Amniotic epithelial cell (primary cell): ENCODE measurements at regions not wholly inside any gene's neighbourhood (a gene's known extent, or its start where the extent isn't known, plus 50 kb on each side); places are given as distances from the start of the nearest gene placed in this dataset.

Source experiments
- DNase-seq: peaks from one replicate; pipeline ENCODE4 v3.0.0-alpha.2; 2010; ENCODE audit warnings: low read depth

DNA sequence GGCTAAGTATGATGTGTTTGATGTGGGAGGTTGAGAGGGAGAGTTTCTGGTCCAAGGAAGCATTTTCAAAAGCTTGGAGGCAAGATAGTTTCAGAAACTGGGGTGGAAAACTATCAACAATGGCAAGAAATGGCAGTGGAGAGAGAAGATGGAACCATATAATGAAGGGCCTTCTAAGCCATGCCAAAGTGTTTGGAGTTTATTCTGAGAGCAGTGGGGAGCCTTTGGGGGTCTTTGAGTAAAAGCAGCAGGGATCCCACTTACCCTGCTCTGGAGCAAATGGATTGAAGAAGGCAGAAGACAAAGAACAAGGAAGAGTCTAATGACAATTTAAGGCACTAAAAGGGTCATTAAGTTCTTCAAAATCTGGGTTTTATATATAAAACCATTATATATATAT is 538.9 kb downstream of the UTRN start:
- DNase-seq, result no peak

GRCh38 chr6:144834426-144835038 is 549.4 kb downstream of the UTRN start:
- peak; percentile 8 for DNase-seq

DNA sequence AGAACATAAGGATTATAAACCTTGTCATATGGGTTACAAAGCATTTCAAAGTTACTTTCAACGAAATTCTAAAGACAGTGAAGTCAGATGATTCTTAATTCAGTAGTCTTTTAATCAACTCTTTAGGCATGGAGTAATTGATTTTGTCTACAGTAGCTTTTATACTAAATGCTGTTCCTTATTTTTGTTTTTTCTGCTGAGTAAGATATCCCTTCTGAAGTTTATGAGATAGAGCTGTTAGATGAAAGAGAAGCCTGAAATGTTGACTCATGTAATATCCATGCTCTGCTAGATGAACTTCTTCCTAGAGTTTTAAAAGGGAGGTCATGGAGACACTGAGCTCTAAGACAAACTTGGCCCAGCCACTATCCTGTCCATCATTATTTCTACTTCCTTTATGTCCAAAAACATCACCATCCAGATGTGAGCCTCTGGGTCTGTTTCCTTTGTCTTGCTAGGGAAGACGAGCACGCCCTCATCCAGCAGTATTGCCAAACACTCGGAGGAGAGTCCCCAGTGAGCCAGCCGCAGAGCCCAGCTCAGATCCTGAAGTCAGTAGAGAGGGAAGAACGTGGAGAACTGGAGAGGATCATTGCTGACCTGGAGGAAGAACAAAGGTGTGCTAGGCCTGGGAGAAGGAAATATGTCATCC is 550.3 kb downstream of the UTRN start:
- DNase-seq, result no peak

GRCh38 chr6:144840619-144841018 is 555.5 kb downstream of the UTRN start:
- DNase-seq, result no peak

- DNase-seq, result no peak
These were observed 558.6 kb downstream of the UTRN start for GRCh38 chr6:144843701-144844100.

DNA sequence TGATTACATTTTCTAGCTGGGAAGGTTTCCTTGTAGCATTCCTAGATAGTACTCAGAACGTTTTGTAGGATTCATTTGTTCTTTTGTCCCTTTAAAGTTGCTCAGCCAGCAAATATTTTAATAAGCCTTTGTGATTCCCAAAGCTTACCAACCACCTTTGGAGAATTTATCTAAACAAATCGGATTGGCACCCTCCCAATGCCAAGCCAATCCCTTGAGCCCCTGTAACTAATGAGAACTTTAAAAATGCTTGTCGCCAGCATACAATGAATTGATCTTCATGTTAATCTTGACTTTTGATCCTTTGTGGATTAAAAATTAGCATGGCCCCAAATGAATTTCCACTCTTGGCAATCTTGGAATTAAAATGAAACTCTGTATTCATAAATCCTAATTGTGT is 559.5 kb downstream of the UTRN start:
- no peak for DNase-seq

DNA sequence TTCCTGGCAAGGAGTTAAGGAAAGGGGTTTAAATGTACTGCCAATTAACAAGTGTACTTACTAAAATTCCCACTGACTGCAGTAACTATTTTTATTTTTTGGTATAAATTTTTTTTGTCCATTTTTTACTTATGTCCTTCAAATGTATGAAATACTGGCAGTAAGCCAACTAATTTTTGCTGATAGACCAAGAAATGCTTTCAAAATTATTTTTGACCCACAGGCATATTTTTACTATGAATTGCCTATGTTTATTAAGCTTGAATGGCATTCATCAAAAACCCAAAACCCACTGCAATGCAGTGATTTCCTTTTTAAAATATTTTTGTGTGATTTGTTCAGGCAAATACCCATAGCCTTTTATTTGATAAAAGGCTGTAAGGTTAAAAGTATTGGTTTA is 560.1 kb downstream of the UTRN start:
- peak; percentile 15 for DNase-seq

- peak; percentile 6 for DNase-seq
These were observed 562.8 kb downstream of the UTRN start for GRCh38 chr6:144847916-144848315.

DNA sequence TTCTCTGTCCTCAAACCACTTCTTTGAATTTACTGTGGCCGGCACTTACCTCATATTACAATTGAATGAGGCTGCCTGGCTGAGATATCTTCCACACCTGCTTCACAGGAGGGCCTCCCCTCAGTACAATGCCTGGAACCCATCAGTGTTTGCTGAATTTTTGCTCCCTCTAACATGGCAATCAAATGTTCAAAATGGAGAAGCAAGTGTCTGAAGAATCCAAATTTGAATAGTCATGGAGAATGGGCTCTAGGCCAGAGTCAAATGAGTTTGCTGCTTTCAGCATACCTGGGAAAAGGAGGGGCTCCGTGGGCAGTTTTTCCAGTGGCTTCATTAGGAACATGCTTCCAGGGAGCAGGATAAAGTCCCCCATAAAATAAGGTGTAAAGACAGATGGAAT is 564.8 kb downstream of the UTRN start:
- no peak for DNase-seq

DNA sequence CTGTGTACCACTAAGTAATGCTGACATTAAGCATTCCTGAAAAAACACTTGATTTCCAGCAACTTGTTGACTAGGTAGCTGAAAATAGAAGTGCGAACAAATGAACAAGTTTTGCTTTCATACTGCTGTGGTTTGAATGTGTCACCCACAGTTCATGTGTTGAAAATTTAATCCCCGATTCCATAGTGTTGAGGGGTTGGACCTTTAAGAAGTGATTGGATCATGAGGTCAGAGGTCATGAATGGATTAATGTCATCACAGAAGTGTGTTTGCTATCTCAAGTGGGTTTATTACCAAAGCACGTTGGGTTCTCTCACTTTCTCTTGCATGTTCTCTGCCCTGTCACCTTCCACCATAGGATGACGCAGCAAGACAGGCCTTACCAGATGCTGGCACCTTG is 568.5 kb downstream of the UTRN start:
- no peak for DNase-seq

- DNase-seq, result no peak
These were observed 569.5 kb downstream of the UTRN start for GRCh38 chr6:144854654-144855053.

DNA sequence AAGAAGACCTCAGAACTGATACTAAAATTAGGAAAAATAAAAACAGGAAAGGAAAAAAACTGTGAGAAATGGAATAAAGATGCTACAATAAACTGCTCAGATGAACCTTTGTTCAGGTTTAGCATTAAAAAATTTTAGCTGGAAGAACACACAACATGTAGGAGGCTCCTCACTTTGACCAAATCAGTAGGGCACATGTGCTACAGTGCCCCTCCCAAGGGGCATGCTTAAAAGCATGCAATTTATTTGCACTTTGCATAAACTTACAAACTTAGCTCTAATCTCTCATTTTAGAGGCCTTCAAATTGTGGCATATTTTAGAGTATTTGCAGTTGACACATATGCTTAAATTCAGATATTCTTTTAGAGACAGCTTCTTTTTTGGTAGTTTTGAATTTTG is 570.2 kb downstream of the UTRN start:
- DNase-seq, result no peak

DNA sequence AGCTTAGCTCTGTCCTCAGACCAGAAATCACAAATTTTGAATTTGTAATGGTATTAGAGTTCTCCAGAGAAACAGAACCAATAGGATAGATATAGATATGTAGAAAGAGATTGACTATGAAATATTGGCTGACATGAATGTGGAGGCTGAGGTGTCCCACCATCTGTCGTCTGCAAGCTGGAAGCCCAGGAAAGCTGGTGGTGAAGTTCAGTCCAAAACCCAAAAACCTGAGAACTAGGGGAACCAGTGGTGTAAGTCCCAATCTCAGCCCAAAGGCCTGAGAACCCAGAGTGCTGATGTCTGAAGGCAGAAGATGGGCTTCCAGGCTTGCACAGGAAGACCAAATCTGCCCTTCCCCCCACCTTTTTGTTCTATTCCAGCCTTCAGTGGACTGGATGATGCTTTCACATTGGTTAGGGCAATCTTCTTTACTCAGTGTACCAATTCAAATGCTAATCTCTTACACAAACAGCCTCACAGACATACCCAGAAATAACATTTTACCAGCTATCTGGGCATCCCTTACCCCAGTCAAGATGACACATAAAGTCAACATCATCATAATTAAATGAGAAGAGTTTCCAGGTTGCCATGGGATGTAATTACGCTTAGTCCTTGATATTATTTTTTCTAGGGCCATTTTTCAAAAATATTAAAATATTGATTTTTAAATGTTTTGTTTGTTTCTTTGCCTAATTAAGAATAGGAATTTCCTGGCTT is 570.8 kb downstream of the UTRN start:
- no peak for DNase-seq

DNA sequence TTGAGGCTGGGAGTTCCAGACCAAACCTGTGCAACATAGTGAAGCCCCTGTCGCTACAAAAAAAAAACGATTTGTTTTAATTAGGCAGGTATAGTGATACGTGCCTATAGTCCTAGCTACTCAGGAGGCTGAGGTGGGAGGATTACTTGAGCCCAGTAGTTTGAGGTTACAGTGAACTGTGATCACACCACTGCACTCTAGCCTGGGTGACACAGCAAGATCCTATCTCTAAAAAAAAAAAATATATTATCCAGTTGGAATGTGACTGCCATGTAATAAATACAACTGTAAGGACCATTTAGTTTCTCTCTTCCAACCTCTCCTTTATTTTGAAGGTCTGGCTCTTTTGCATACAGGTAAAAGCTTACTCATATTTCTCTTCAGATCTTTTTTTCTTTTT is 571.5 kb downstream of the UTRN start:
- DNase-seq, result no peak

- no peak for DNase-seq
These were observed 572.0 kb downstream of the UTRN start for GRCh38 chr6:144857086-144857485.

DNA sequence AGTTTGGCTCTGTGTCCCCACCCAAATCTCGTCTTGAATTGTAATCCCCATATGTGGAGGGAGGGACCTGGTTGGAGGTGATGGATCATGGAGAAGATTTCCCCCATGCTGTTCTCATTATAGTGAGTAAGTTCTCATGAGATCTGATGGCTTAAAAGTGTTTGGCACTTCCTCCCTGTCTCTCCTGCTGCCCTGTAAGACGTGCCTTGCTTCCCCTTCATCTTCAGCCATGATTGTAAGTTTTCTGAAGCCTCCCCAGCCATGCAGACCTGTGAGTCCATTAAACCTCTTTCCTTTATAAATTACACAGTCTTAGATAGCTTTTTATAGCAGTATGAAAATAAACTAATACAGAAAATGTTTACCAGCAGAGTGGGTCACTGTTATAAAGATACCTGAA is 577.6 kb downstream of the UTRN start:
- DNase-seq, result no peak

DNA sequence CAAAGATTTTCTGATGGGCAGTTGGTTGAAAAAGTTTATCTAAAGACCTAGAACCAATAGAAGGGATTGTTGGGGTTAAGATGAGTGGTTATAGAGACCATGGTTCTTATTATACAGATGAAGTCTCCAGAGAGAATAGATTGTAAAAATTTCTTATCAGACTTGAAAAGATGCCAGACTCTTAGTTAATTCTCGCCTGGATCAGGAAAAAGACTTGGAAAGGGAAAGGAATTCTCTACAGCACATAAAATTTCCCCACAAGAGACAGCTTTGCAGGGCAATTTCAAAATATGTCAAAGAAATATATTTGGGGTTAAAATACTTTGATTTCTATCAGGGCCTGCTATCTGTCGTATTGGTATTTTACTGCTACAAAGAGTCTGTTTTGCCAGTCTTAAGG is 582.6 kb downstream of the UTRN start:
- no peak for DNase-seq

DNA sequence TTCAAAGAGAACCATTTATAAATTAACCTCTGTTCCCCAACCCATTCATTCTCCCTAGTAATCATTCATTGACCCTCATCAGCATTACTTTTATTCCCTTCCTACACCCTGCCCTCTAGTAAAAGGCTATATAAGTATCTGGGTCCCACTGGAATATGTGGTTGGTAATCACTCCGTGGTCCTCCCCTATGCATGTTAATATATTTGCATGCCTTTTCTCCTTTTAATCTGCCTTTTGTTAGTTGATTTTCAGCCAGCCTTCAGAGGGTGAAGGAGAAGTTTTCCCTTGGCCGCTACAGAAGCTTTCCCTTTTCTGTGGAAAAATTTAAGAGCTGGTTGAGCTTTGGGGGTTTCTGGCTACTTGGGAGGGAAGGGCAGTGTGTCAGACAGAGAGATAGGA is 585.6 kb downstream of the UTRN start:
- no peak for DNase-seq

DNA sequence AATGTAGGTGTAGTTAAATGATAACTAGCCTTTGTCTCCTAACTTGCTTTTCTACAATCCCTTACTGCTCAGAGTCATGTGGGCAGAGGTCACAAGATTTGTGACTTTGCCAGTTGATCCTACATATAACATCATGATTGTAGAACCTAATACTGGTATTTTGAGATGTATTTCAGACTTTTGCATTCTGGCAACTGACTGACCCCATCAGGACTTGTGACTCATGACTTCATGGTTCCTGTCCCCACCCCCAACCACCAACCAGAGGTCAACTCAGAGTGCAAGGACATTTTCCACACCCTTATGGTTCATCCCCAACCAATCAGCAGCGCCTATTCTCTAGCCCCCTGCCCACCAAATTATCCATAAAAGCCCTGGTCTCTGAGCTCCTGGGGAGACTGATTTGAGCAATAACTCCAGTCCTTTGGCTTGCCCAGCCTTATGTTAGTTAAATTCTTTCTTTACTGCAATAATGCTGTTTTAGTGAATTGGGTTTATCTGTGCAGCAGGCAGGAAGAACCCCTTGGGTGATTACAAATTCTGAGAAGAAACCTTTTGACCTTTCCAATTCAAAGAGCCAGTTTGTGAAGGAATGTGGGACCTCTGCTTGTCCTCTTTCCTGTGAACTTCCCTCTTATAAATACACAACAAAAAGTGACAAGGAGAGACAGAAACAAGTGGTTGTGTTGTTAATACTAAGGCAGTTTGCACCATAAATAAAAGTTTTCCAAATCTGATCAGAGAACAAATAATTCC is 588.7 kb downstream of the UTRN start:
- DNase-seq, result no peak

DNA sequence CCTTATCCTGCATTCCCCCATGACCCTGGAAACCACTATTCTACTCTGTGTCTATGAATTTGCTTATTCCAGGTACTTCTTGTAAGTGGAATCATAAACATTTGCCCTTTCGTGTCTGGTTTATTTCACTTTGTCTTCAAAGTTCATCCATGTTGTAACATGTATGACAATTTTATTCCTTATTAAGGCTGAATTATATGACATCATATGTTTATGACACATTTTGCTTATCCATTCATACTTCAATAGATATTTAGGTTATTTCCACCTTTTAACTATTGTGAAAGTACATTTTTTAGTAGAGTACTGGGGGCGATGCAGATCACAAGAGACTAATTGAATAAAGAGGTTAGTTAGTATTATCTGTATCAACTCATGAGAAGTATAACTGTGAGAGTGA is 591.6 kb downstream of the UTRN start:
- no peak for DNase-seq

- no peak for DNase-seq
These were observed 592.0 kb downstream of the UTRN start for GRCh38 chr6:144877118-144877517.

GRCh38 chr6:144878577-144878976 is 593.4 kb downstream of the UTRN start:
- no peak for DNase-seq

DNA sequence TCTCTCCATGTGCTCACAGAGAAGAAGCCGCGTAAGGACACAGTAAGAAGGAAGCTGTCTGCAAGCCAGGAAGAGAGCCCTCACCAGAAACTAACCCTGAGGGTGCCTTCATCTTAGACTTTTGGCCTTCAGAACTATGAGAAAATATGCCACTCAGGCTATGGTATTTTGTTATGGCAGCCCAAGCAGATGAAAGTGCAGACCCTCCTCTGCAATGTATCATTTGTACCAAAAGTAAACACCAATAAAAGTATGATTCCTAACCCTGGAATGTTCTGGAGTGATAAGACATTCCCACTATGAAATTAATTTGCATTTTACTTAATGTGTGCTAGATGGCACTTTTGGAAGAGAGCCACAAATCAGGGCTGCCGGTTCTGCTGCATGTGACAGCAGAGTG is 594.3 kb downstream of the UTRN start:
- DNase-seq, result peak; percentile 33
